ENCODE measurements at regions not wholly inside any gene's neighbourhood (a gene's known extent, or its start where the extent isn't known, plus 50 kb on each side); places are given as distances from the start of the nearest gene placed in this dataset.

DNA sequence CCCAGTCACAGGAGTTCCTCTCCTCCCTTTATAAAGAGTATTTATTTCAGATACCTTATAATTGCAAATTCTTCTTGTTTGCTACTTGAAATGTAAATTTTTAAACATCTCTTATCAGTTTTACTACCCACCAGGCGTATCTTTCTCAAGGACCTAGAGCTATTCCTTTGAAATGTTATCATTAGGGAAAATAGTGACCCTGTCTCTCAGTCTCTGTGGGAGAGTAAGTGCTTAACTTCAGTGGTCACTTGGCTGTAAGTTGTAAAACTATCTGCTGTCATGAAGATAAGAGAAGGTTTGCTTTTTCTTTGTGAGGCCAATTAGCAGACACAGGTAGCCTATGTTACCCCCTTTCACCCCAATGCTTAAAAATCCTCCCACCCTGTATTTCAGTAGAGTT lies 241.6 kb downstream of the TACR3 start:
- H3K9me3 ChIP-seq (ENCODE audit: control insufficient read depth, low read depth, low read length) = no peaks in the 10 kb centered on the region
- H3K27ac ChIP-seq (ENCODE audit: low read length) = no peak overlapping the region
- no peak overlapping the region for H3K4me3 ChIP-seq (ENCODE audit: low read length)
- WGBS (ENCODE audit: insufficient coverage, low lambda C conversion rate) = no CpG with 5 or more reads among the region's 1 CpG
- no peaks in the 10 kb centered on the region for H3K4me1 ChIP-seq (ENCODE audit: control insufficient read depth, insufficient read depth, low read length)
- H3K36me3 ChIP-seq (ENCODE audit: control insufficient read depth, insufficient read depth, low read length) = no peaks in the 10 kb centered on the region
- DNase-seq = no peak
- H3K27me3 ChIP-seq (ENCODE audit: control insufficient read depth, insufficient read depth, low read length) = no peaks in the 10 kb centered on the region

DNA sequence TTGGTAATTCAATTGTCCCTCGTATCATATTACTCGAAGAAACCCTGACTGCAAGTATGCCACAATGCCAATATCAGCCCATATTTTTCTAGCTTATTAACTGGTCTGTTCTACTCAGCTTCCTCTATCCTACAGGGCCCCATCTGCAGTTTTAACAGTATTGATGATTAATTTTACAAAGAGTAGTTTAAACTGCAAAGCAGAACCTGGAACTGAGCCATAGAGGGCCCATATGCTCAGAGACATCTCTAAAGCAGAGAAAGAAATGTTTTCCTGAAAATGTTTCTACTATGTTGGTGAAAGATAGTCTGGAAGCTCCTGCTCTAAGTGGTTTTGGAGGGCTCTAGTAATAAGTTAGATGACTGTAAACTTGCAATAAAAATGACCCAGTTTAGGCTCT lies 259.4 kb upstream of the CENPE start:
- no peaks in the 10 kb centered on the region for H3K9me3 ChIP-seq (ENCODE audit: control insufficient read depth, low read depth, low read length)
- H3K36me3 ChIP-seq (ENCODE audit: control insufficient read depth, insufficient read depth, low read length) = no peaks in the 10 kb centered on the region
- no peak overlapping the region for H3K4me3 ChIP-seq (ENCODE audit: low read length)
- no peaks in the 10 kb centered on the region for H3K4me1 ChIP-seq (ENCODE audit: control insufficient read depth, insufficient read depth, low read length)
- H3K27ac ChIP-seq (ENCODE audit: low read length) = no peak overlapping the region
- no peaks in the 10 kb centered on the region for H3K27me3 ChIP-seq (ENCODE audit: control insufficient read depth, insufficient read depth, low read length)
- no peak for DNase-seq
- WGBS (ENCODE audit: insufficient coverage, low lambda C conversion rate) = 86% methylated on average over 2 of the region's 2 CpGs

DNA sequence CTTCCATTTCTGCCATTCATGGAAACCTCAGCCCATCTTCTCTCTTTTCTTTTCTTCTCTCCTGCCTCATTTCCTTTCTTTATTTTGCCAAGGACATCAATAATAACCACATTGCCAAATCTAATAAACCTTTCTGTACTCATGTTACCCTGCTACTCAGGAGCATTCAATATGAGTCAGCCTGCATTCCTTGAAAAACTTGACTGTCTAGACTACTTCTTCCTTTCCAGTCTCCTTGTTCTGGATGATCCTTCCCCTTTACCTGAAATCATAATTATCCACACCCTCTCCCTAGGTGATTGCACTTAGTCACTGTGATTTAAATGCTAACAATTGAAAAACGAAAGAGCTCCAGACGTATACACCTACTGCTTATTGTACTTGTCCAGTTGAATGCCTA lies 253.2 kb upstream of the CENPE start:
- H3K4me1 ChIP-seq (ENCODE audit: control insufficient read depth, insufficient read depth, low read length) = no peaks in the 10 kb centered on the region
- 83% methylated on average over 1 of the region's 2 CpGs for WGBS (ENCODE audit: insufficient coverage, low lambda C conversion rate)
- DNase-seq = no peak
- no peak overlapping the region for H3K27ac ChIP-seq (ENCODE audit: low read length)
- no peaks in the 10 kb centered on the region for H3K36me3 ChIP-seq (ENCODE audit: control insufficient read depth, insufficient read depth, low read length)
- H3K27me3 ChIP-seq (ENCODE audit: control insufficient read depth, insufficient read depth, low read length) = no peaks in the 10 kb centered on the region
- no peaks in the 10 kb centered on the region for H3K9me3 ChIP-seq (ENCODE audit: control insufficient read depth, low read depth, low read length)
- no peak overlapping the region for H3K4me3 ChIP-seq (ENCODE audit: low read length)

DNA sequence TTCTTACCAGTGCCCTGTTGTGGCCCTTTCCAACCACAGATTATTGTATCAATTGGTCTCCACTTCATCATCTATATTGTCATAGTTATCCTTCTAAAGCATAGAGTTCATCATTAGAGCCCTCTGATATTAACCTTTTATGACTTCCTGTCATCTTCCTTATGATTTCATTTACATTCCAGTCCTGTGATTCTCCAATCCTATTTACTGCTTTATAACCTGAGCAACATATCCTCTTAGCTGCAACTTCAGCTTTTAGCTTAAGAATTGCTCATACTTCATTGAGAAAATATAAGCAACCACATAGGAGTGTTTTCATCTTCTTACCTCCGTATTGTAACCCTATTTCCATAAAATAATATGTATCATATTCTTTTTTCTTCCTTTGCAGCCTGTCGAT lies 252.6 kb upstream of the CENPE start:
- Histone ChIP-seq H3K4me3 (ENCODE audit: low read length) (no peak overlapping the region), H3K27me3 (ENCODE audit: control insufficient read depth, insufficient read depth, low read length) (no peaks in the 10 kb centered on the region), H3K27ac (ENCODE audit: low read length) (no peak overlapping the region), H3K4me1 (ENCODE audit: control insufficient read depth, insufficient read depth, low read length) (no peaks in the 10 kb centered on the region), H3K9me3 (ENCODE audit: control insufficient read depth, low read depth, low read length) (no peaks in the 10 kb centered on the region), H3K36me3 (ENCODE audit: control insufficient read depth, insufficient read depth, low read length) (no peaks in the 10 kb centered on the region)
- DNase-seq = no peak
- 88% methylated on average over 1 of the region's 2 CpGs for WGBS (ENCODE audit: insufficient coverage, low lambda C conversion rate)

DNA sequence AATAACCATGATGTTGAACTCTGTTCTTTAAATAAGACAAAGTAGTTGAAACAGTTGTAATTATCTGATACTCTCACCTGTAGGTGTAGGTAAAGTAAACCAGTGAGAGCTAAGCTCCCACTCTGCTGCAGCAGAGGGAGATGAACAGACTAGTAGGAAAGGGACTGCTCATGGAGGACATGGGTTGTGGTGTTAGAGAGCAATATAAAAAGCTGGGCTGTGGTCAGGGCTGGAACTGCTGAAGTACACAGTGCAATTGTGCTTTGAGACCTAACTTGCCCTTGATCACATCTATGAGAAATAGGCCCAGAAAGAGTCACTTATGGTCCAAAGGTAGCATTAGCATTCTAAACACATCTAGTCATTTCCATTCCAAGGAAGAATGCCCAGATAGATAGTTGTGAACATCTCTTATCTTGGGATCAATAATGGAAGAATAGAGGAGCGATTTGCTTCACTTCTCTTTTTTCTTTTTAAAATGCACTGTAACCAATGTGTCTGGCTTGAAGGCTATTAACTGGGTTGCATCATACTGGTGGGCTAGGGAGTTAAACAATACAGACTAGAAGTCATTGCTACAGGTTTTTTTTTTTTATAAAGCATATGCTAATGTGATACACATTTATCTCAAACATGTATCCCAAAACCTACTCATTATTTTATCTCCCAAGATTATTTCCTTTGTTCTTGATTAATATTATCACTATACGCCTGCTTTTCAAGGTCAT lies 251.3 kb upstream of the CENPE start:
- DNase-seq = no peak
- Histone ChIP-seq H3K9me3 (ENCODE audit: control insufficient read depth, low read depth, low read length) (no peaks in the 10 kb centered on the region), H3K27me3 (ENCODE audit: control insufficient read depth, insufficient read depth, low read length) (no peaks in the 10 kb centered on the region), H3K27ac (ENCODE audit: low read length) (no peak overlapping the region), H3K4me1 (ENCODE audit: control insufficient read depth, insufficient read depth, low read length) (no peaks in the 10 kb centered on the region), H3K4me3 (ENCODE audit: low read length) (no peak overlapping the region), H3K36me3 (ENCODE audit: control insufficient read depth, insufficient read depth, low read length) (no peaks in the 10 kb centered on the region)
- whole genome bisulfite sequencing (ENCODE audit: insufficient coverage, low lambda C conversion rate) = 53% methylated on average over 1 of the region's 2 CpGs

DNA sequence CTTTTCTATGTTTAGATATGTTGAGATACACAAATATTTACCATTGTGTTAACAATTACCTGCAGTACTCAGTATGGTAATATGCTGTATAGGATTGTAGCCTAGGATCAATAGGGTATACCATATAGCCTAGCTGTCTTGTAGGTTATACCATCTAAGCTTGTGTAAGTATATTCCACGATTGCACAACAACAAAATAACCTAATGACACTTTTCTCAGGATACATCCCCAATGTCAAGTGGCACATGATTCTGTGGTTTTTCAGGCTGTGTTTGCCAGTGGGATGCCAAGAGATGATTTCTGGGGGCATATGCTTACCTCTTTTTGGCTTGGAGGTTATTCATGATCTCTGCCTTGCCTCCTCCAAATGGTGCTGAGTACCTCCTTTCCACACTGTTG lies 247.2 kb upstream of the CENPE start:
- Histone ChIP-seq H3K4me1 (ENCODE audit: control insufficient read depth, insufficient read depth, low read length) (no peaks in the 10 kb centered on the region), H3K27ac (ENCODE audit: low read length) (no peak overlapping the region), H3K9me3 (ENCODE audit: control insufficient read depth, low read depth, low read length) (no peaks in the 10 kb centered on the region), H3K36me3 (ENCODE audit: control insufficient read depth, insufficient read depth, low read length) (no peaks in the 10 kb centered on the region), H3K27me3 (ENCODE audit: control insufficient read depth, insufficient read depth, low read length) (no peaks in the 10 kb centered on the region), H3K4me3 (ENCODE audit: low read length) (no peak overlapping the region)
- WGBS (ENCODE audit: insufficient coverage, low lambda C conversion rate) = no CpG with 5 or more reads among the region's 1 CpG
- DNase-seq = no peak

DNA sequence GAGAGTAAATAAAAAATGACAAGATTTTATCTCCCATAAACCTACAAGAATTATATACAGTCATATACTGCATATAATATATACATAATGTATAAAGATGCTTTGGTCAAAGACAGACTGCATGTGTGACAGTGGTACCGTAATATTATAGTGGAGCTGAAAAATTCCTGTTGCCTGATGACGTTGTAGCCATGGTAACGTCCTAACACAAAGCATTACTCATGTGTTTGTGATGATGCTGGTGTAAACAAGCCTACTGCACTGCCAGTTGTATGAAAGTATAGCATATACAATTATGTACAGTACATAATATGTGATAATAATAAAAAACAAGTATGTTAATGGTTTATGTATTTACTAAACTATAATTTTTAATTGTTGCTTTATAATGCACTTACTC lies 245.2 kb upstream of the CENPE start:
- Histone ChIP-seq H3K27ac (ENCODE audit: low read length) (no peak overlapping the region), H3K4me3 (ENCODE audit: low read length) (no peak overlapping the region), H3K27me3 (ENCODE audit: control insufficient read depth, insufficient read depth, low read length) (no peaks in the 10 kb centered on the region), H3K4me1 (ENCODE audit: control insufficient read depth, insufficient read depth, low read length) (no peaks in the 10 kb centered on the region), H3K9me3 (ENCODE audit: control insufficient read depth, low read depth, low read length) (no peaks in the 10 kb centered on the region), H3K36me3 (ENCODE audit: control insufficient read depth, insufficient read depth, low read length) (no peaks in the 10 kb centered on the region)
- no peak for DNase-seq
- no CpG with 5 or more reads among the region's 3 CpGs for WGBS (ENCODE audit: insufficient coverage, low lambda C conversion rate)

DNA sequence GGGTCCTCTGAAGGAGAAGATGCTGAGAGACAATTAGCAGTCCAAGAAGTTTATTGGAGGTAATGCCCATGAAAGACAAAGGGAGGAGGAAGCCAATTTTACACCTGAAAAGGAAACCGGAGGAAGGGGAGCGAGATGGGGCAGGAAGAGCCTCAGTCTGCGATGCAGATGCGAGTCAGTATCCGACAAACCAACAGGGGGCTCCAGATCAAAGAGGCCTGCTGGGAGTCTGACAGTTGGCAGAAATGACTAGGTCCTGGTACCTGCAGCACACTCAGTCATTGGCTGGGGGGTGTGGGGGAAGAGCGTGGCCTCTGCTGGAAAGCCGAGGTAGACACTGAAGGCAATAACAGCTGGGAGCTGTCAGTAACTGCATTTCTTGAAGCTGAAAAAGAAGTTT lies 231.1 kb upstream of the CENPE start:
- H3K4me3 ChIP-seq (ENCODE audit: low read length) = no peak overlapping the region
- no peak for DNase-seq
- H3K9me3 ChIP-seq (ENCODE audit: control insufficient read depth, low read depth, low read length) = no peaks in the 10 kb centered on the region
- H3K36me3 ChIP-seq (ENCODE audit: control insufficient read depth, insufficient read depth, low read length) = no peaks in the 10 kb centered on the region
- no peak overlapping the region for H3K27ac ChIP-seq (ENCODE audit: low read length)
- H3K4me1 ChIP-seq (ENCODE audit: control insufficient read depth, insufficient read depth, low read length) = no peaks in the 10 kb centered on the region
- no peaks in the 10 kb centered on the region for H3K27me3 ChIP-seq (ENCODE audit: control insufficient read depth, insufficient read depth, low read length)
- no CpG with 5 or more reads among the region's 7 CpGs for WGBS (ENCODE audit: insufficient coverage, low lambda C conversion rate)

DNA sequence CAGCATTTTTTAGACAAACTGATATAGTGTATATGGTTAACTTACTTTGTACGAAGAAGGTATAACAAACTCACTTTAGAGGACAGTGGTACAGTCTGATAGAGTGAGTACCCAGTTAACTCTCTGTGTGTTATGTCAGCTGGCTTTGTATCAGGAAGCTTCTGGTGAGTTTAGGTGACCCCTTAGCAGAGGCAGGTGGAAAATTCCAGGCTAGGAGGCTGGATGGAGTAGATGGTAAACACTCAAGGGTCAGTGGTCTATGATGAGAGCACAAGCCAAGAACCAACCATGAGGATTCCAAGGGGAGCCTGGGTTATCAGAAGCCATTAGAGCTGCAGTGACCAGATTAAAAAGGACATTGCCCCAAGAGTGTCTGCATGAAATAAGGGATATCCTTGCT lies 227.3 kb upstream of the CENPE start:
- Histone ChIP-seq H3K36me3 (ENCODE audit: control insufficient read depth, insufficient read depth, low read length) (no peaks in the 10 kb centered on the region), H3K4me3 (ENCODE audit: low read length) (no peak overlapping the region), H3K9me3 (ENCODE audit: control insufficient read depth, low read depth, low read length) (no peaks in the 10 kb centered on the region), H3K4me1 (ENCODE audit: control insufficient read depth, insufficient read depth, low read length) (no peaks in the 10 kb centered on the region), H3K27me3 (ENCODE audit: control insufficient read depth, insufficient read depth, low read length) (no peaks in the 10 kb centered on the region), H3K27ac (ENCODE audit: low read length) (no peak overlapping the region)
- no peak for DNase-seq
- WGBS (ENCODE audit: insufficient coverage, low lambda C conversion rate) = no CpG with 5 or more reads among the region's 1 CpG

DNA sequence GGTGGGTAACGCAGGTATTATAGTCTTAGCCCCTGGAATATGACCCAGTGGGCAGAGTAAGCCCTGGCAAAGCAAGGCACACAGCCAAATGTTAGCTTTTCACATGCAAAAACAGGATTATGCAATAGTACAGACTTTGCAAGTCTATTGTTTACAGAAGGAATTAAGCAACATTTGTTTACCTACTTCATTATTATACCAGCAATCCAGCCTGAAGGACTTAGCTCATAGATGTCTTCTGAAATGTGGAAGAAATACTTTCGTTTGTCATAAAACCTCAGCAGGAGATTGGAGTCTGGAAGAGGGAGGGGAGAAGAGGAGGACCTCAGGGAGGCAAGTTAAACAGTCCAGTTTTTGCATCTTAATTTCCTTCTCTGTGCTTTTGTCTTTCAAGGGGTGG lies 226.7 kb upstream of the CENPE start:
- Histone ChIP-seq H3K4me1 (ENCODE audit: control insufficient read depth, insufficient read depth, low read length) (no peaks in the 10 kb centered on the region), H3K27me3 (ENCODE audit: control insufficient read depth, insufficient read depth, low read length) (no peaks in the 10 kb centered on the region), H3K36me3 (ENCODE audit: control insufficient read depth, insufficient read depth, low read length) (no peaks in the 10 kb centered on the region), H3K27ac (ENCODE audit: low read length) (no peak overlapping the region), H3K4me3 (ENCODE audit: low read length) (no peak overlapping the region), H3K9me3 (ENCODE audit: control insufficient read depth, low read depth, low read length) (no peaks in the 10 kb centered on the region)
- no CpG with 5 or more reads among the region's 2 CpGs for WGBS (ENCODE audit: insufficient coverage, low lambda C conversion rate)
- no peak for DNase-seq

DNA sequence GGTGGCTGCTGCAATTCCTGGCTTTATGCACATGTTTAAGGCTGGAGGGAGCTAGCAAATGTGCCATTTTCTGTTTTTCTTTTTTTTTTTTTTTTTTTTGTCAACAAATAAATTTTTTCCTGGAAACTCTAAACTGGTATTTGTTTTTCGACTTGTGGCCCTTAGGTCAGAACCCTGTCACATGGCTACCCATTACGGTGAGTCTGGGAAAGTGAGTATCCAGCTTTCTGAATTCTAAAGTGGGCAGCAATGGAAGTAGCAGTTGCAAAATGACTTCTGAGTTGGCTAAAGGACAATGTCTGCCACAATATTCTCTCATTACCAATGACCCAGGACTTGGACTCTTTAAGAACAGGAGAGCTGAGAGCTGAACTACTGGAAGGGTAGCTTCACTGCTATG lies 225.1 kb upstream of the CENPE start:
- H3K27me3 ChIP-seq (ENCODE audit: control insufficient read depth, insufficient read depth, low read length) = no peaks in the 10 kb centered on the region
- H3K27ac ChIP-seq (ENCODE audit: low read length) = no peak overlapping the region
- H3K9me3 ChIP-seq (ENCODE audit: control insufficient read depth, low read depth, low read length) = no peaks in the 10 kb centered on the region
- H3K36me3 ChIP-seq (ENCODE audit: control insufficient read depth, insufficient read depth, low read length) = no peaks in the 10 kb centered on the region
- no peak overlapping the region for H3K4me3 ChIP-seq (ENCODE audit: low read length)
- no peaks in the 10 kb centered on the region for H3K4me1 ChIP-seq (ENCODE audit: control insufficient read depth, insufficient read depth, low read length)
- DNase-seq = no peak
- WGBS (ENCODE audit: insufficient coverage, low lambda C conversion rate) = 67% methylated on average over 1 of the region's 2 CpGs

Measured in large intestine (tissue), 3 donors.